Ishikawa (cell line): ENCODE measurements at regions not wholly inside any gene's neighbourhood (a gene's known extent, or its start where the extent isn't known, plus 50 kb on each side); places are given as distances from the start of the nearest gene placed in this dataset.

Experiments
- CEBPB ChIP-seq: IDR thresholded peaks from 2 replicates; pipeline ENCODE4 v1.6.1; 2012
- CREB1 ChIP-seq: IDR thresholded peaks from 2 replicates; pipeline ENCODE4 v1.6.1; 2012; ENCODE audit warnings: low read depth
- EGR1 ChIP-seq: IDR thresholded peaks from 2 replicates; pipeline ENCODE4 v1.6.1; 2012
- EP300 ChIP-seq: IDR thresholded peaks from 2 replicates; pipeline ENCODE4 v1.6.1; 2012; ENCODE audit warnings: borderline replicate concordance
- FOXM1 ChIP-seq: IDR thresholded peaks from 2 replicates; pipeline ENCODE4 v1.6.1; 2012; ENCODE audit warnings: low read depth, borderline replicate concordance
- NFIC ChIP-seq: IDR thresholded peaks from 2 replicates; pipeline ENCODE4 v1.6.1; 2012
- RAD21 ChIP-seq: IDR thresholded peaks from 2 replicates; pipeline ENCODE4 v1.6.1; 2012; ENCODE audit warnings: low read depth
- TAF1 ChIP-seq: IDR thresholded peaks from 2 replicates; pipeline ENCODE4 v1.6.1; 2012; ENCODE audit warnings: low read depth, mild to moderate bottlenecking
- TCF12 ChIP-seq: IDR thresholded peaks from 2 replicates; pipeline ENCODE4 v1.6.1; 2012; ENCODE audit warnings: low read depth
- TEAD4 ChIP-seq: IDR thresholded peaks from 2 replicates; pipeline ENCODE4 v1.6.1; 2012
- YY1 ChIP-seq: IDR thresholded peaks from 2 replicates; pipeline ENCODE4 v1.6.1; 2012; ENCODE audit warnings: low read depth
- ZBTB7A ChIP-seq: IDR thresholded peaks from 2 replicates; pipeline ENCODE4 v1.6.1; 2012; ENCODE audit warnings: low read depth
- TF ChIP-seq, protein P1 (sequence below): IDR thresholded peaks from 2 replicates; pipeline ENCODE4 v1.6.1; 2012; ENCODE audit warnings: low read depth, mild to moderate bottlenecking
- TF ChIP-seq, protein P2 (sequence below): IDR thresholded peaks from 2 replicates; pipeline ENCODE4 v1.6.1; 2012
- TF ChIP-seq, protein P3 (sequence below): IDR thresholded peaks from 2 replicates; pipeline ENCODE4 v1.6.1; 2012

DNA sequence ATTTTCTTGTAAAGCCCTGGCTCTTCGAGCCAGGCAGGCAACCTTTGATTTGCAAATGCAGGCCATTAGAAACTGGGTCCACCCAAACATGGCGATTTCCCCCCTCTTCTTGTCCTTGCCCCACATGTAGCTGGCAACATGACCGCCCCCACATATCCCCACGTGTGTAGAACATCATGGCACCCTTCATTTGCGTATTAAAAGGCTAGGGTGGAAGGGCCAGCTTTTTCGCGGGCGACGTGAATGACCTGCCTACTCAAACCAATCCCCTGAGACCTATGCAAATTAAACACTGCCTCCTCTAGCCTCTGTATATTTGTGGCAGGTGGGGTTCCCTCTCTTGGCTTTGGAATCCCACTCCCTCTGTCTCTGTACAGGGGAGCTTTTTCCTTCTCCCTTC, 107.0 kb upstream of the CLINT1 start:
- TF ChIP-seq FOXM1 (no peak), NFIC (no peak), YY1 (no peak), EP300 (no peak), TAF1 (no peak), RAD21 (no peak), CEBPB (no peak)
- TF ChIP-seq, protein P1, sequence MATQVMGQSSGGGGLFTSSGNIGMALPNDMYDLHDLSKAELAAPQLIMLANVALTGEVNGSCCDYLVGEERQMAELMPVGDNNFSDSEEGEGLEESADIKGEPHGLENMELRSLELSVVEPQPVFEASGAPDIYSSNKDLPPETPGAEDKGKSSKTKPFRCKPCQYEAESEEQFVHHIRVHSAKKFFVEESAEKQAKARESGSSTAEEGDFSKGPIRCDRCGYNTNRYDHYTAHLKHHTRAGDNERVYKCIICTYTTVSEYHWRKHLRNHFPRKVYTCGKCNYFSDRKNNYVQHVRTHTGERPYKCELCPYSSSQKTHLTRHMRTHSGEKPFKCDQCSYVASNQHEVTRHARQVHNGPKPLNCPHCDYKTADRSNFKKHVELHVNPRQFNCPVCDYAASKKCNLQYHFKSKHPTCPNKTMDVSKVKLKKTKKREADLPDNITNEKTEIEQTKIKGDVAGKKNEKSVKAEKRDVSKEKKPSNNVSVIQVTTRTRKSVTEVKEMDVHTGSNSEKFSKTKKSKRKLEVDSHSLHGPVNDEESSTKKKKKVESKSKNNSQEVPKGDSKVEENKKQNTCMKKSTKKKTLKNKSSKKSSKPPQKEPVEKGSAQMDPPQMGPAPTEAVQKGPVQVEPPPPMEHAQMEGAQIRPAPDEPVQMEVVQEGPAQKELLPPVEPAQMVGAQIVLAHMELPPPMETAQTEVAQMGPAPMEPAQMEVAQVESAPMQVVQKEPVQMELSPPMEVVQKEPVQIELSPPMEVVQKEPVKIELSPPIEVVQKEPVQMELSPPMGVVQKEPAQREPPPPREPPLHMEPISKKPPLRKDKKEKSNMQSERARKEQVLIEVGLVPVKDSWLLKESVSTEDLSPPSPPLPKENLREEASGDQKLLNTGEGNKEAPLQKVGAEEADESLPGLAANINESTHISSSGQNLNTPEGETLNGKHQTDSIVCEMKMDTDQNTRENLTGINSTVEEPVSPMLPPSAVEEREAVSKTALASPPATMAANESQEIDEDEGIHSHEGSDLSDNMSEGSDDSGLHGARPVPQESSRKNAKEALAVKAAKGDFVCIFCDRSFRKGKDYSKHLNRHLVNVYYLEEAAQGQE: no peak
- TF ChIP-seq, protein P2, sequence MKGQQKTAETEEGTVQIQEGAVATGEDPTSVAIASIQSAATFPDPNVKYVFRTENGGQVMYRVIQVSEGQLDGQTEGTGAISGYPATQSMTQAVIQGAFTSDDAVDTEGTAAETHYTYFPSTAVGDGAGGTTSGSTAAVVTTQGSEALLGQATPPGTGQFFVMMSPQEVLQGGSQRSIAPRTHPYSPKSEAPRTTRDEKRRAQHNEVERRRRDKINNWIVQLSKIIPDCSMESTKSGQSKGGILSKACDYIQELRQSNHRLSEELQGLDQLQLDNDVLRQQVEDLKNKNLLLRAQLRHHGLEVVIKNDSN: no peak

DNA sequence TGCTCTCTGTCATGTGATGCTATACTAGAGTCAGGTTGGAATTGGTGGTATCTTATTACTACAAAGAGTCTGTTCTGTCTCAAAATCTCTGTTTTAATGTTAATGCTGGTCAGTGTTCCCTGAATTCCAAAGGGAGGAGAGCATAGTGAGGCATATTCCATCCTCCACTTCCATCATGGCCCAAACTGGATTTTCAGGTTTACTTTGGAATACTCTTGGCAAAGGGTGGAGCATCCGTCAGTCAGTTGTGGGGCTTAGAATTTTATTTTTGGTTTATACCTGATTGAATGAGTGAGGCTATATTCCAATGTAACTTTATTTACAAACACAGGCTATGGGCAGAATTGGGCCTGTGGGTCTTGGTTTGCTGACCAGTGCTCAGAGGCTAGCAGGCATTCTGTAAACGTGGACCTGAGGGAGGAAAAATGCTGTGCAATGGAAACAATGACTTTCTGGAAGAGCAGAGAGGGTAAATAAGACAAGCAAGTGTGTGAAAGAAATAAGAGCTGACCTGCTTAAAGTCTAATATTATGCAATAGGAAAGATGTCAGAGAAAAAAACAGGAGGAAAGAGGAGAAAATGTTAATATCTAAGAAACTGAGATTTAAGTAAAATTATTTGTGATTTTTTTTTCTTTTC, 106.2 kb upstream of the CLINT1 start:
- peak; percentile 10; the same call in 1 of the 2 replicates for TF ChIP-seq CEBPB
- no peak for TF ChIP-seq ZBTB7A

DNA sequence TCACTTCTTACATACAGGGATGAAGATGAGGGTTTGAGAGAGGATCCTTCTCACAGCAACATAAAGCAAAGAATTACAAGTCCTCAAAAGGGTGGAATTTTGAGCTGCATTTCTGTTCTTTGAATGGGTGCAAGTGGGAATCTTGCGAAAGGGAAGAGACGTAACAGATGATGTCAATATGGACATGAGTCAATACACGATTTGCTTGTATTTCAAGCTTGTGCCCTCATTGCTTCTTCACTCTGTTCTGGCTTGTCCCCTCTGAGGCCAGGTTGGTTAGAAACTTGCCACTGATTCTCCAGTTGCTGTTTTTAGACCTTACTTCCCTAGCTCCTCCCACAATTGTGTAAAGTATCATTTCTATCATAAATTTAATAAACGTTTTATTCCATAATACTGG, 104.8 kb upstream of the CLINT1 start:
- TF ChIP-seq TCF12 (no peak), CREB1 (no peak), YY1 (no peak), EP300 (no peak), TEAD4 (no peak), RAD21 (no peak), EGR1 (no peak), TAF1 (no peak), CEBPB (no peak), ZBTB7A (no peak)
- TF ChIP-seq, protein P3, sequence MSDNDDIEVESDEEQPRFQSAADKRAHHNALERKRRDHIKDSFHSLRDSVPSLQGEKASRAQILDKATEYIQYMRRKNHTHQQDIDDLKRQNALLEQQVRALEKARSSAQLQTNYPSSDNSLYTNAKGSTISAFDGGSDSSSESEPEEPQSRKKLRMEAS: no peak
- TF ChIP-seq, protein P2: no peak
- TF ChIP-seq, protein P1: no peak

DNA sequence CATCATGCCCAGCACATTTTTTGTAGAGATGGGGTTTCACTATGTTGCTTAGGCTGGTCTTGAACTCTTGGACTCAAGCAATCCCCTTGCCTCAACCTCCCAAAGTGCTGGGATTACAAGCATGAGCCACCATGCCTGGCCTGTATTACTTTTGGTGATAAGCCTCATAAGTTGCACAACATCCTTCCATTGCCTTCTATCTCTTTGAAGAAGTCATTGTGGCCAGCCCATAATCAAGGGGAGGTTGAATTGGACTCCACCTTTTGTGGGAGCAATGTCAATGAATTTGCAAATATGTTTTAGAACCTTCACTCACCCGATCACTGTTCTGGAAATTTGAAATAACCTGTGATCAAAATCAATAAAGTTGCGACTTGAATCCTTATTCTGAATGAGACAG, 104.3 kb upstream of the CLINT1 start:
- TF ChIP-seq, protein P1: no peak
- TF ChIP-seq TEAD4 (no peak), CEBPB (no peak), TCF12 (no peak), CREB1 (no peak), ZBTB7A (no peak), TAF1 (no peak)
- TF ChIP-seq, protein P2: no peak

DNA sequence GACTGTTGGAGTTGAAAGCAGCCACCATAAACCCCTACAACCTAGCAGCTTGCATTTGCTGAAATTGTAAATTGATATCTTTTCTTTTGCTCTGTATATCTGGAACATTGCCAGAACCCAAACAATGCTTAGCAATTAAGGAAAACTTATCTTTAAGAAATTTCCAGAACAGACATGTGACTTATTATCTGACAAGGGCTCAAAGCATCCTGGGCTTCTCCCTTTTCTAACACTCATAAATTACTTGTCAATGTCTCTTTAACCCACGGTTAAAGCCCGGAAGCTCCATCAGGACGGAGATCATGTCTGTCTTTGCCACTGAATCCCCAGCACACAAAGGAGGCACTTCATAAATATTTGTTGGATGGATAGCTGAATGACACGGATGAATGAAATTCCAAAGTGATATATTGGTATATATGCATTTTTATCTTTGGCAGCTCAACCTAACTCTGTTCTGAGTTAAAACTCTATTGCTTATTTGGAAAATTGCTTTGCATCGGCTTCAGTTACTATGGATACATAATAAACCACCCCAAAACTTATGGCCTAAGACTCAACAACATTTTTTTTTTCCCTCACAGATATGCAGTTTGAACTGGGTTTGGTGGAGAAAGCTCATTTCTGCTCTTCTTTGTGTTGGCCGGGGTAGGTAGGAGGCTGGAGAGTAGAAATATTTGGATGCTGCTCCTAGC, 103.1 kb upstream of the CLINT1 start:
- TF ChIP-seq, protein P1: no peak
- TF ChIP-seq RAD21: no peak
- TF ChIP-seq EP300: 0 out of 2 replicates have a peak, but pooled peaks have one; percentile 14
- no peak for TF ChIP-seq CEBPB
- no peak for TF ChIP-seq CREB1
- peak; percentile 48; the same call in 1 of the 2 replicates for TF ChIP-seq NFIC
